ENCODE measurements at regions not wholly inside any gene's neighbourhood (a gene's known extent, or its start where the extent isn't known, plus 50 kb on each side); places are given as distances from the start of the nearest gene placed in this dataset.
A peak's percentile ranks its signal among the peaks of the same experiment; 100 is the strongest.

GRCh38 chr16:24624102-24624501 is 84.7 kb downstream of the RBBP6 start:
- no peaks in the 10 kb centered on the region for H3K27me3 ChIP-seq
- H3K9me3 ChIP-seq, result no peaks in the 10 kb centered on the region
- DNase-seq (ENCODE audit: low spot score), result no peak
- no peak overlapping the region for H3K4me3 ChIP-seq
- no peak for TF ChIP-seq CTCF (IDR thresholded peaks at IDR 0.05)
- no peak overlapping the region for H3K27ac ChIP-seq
- H3K36me3 ChIP-seq, result no peaks in the 10 kb centered on the region
- no peaks in the 10 kb centered on the region for H3K4me1 ChIP-seq

GRCh38 chr16:24626256-24626655 is 86.9 kb downstream of the RBBP6 start:
- TF ChIP-seq CTCF (IDR thresholded peaks at IDR 0.05), result no peak
- DNase-seq (ENCODE audit: low spot score), result no peak
- no peaks in the 10 kb centered on the region for H3K9me3 ChIP-seq
- H3K27me3 ChIP-seq, result no peaks in the 10 kb centered on the region
- H3K36me3 ChIP-seq, result no peaks in the 10 kb centered on the region
- H3K27ac ChIP-seq, result no peak overlapping the region
- H3K4me1 ChIP-seq, result no peaks in the 10 kb centered on the region
- no peak overlapping the region for H3K4me3 ChIP-seq

- H3K27me3 ChIP-seq, result no peaks in the 10 kb centered on the region
- no peaks in the 10 kb centered on the region for H3K9me3 ChIP-seq
- no peak overlapping the region for H3K27ac ChIP-seq
- DNase-seq (ENCODE audit: low spot score), result no peak
- peaks cover 0 to 15% of the 10 kb centered on the region in 2 donors for H3K4me1 ChIP-seq
- no peaks in the 10 kb centered on the region for H3K36me3 ChIP-seq
- no peak overlapping the region for H3K4me3 ChIP-seq
- TF ChIP-seq CTCF (IDR thresholded peaks at IDR 0.05), result no peak
Observed at GRCh38 chr16:24634919-24635318, 94.5 kb upstream of the TNRC6A start.

- no peaks in the 10 kb centered on the region for H3K36me3 ChIP-seq
- no peaks in the 10 kb centered on the region for H3K9me3 ChIP-seq
- H3K27me3 ChIP-seq, result no peaks in the 10 kb centered on the region
- H3K27ac ChIP-seq, result no peak overlapping the region
- H3K4me1 ChIP-seq, result peaks cover 0 to 15% of the 10 kb centered on the region in 2 donors
- no peak overlapping the region for H3K4me3 ChIP-seq
- peak; percentile 69 for DNase-seq (ENCODE audit: low spot score)
- TF ChIP-seq CTCF (IDR thresholded peaks at IDR 0.05), result no peak
Observed at GRCh38 chr16:24635900-24636610, 93.4 kb upstream of the TNRC6A start.

GRCh38 chr16:24639769-24640168 is 89.7 kb upstream of the TNRC6A start:
- H3K36me3 ChIP-seq, result no peaks in the 10 kb centered on the region

More at GRCh38 chr16:24639769-24640168, 89.7 kb upstream of the TNRC6A start:
- H3K9me3 ChIP-seq, result no peaks in the 10 kb centered on the region
- no peak overlapping the region for H3K27ac ChIP-seq
- no peak for DNase-seq (ENCODE audit: low spot score)
- H3K4me1 ChIP-seq, result peaks cover 0 to 15% of the 10 kb centered on the region in 2 donors
- no peaks in the 10 kb centered on the region for H3K27me3 ChIP-seq
- H3K4me3 ChIP-seq, result no peak overlapping the region
- TF ChIP-seq CTCF (IDR thresholded peaks at IDR 0.05), result no peak

All from right atrium auricular region (tissue), 2 donors.